Natural killer cell (primary cell): ENCODE measurements at regions not wholly inside any gene's neighbourhood (a gene's known extent, or its start where the extent isn't known, plus 50 kb on each side); places are given as distances from the start of the nearest gene placed in this dataset.

Experiments
- ATAC-seq, 3 donors: fragments of 150-1000 bp in 2 of 3; fragments of 200-7000 bp in 1 of 3; cut with Tn5 transposase; 1 replicate in 1 of 3; 2 replicates in 2 of 3; pipeline ENCODE4 v1.10.0; 2021; ENCODE audit warnings: mild to moderate bottlenecking in 2 of 3, moderate library complexity in 2 of 3
- DNase-seq, 2 donors: peaks; one replicate each; pipeline versions ENCODE4 v3.0.0 to v3.0.0-alpha.2; 2013 to 2021; ENCODE audit warnings: mixed read lengths in 1 of 2
- H3K27ac ChIP-seq: one replicate; pipeline ENCODE4 v1.5.1; 2013; ENCODE audit warnings: mild to moderate bottlenecking, low read length
- H3K27me3 ChIP-seq: one replicate; pipeline ENCODE4 v1.6.1; 2013; ENCODE audit warnings: low read length; ENCODE audit not compliant: control insufficient read depth, insufficient read depth
- H3K36me3 ChIP-seq: one replicate; pipeline ENCODE4 v1.6.1; 2013; ENCODE audit warnings: low read length; ENCODE audit not compliant: control insufficient read depth, insufficient read depth
- H3K4me1 ChIP-seq: one replicate; pipeline ENCODE4 v1.6.1; 2013; ENCODE audit warnings: low read length; ENCODE audit not compliant: control insufficient read depth, insufficient read depth
- H3K4me3 ChIP-seq: one replicate; pipeline ENCODE4 v1.5.1; 2013; ENCODE audit warnings: low read length
- H3K9me3 ChIP-seq: one replicate; pipeline ENCODE4 v1.6.1; 2013; ENCODE audit warnings: low read length; ENCODE audit not compliant: control insufficient read depth, insufficient read depth
- H3K27ac Mint-ChIP-seq, 2 donors: one replicate each; pipeline ENCODE4 v1.8.0; 2022; ENCODE audit warnings: mild to moderate bottlenecking in 2 of 2, mixed read lengths in 2 of 2, moderate library complexity in 1 of 2
- H3K27me3 Mint-ChIP-seq, 2 donors: one replicate each; pipeline ENCODE4 v1.8.0; 2022; ENCODE audit warnings: low read depth in 2 of 2, mixed read lengths in 2 of 2
- H3K36me3 Mint-ChIP-seq: one replicate; pipeline ENCODE4 v1.8.0; 2022; ENCODE audit warnings: mixed read lengths
- H3K4me1 Mint-ChIP-seq, 2 donors: one replicate each; pipeline ENCODE4 v1.8.0; 2022; ENCODE audit warnings: mixed read lengths in 2 of 2
- H3K4me3 Mint-ChIP-seq: one replicate; pipeline ENCODE4 v1.8.0; 2022; ENCODE audit warnings: mild to moderate bottlenecking, moderate library complexity, mixed read lengths
- H3K9me3 Mint-ChIP-seq, 2 donors: one replicate each; pipeline ENCODE4 v1.8.0; 2022; ENCODE audit warnings: mixed read lengths in 2 of 2
- WGBS: methylation state at CpG from one replicate; pipeline ENCODE4 v1.1.7; 2013; ENCODE audit warnings: missing lambda C conversion rate; ENCODE audit not compliant: insufficient coverage; 5-methylcytosine and 5-hydroxymethylcytosine counted together
- intact Hi-C: fragments of 100-400 bp; cut with micrococcal nuclease; formaldehyde crosslinking; loops from one replicate; pipeline ENCODE4 v1.14.2; 2022
- TF ChIP-seq, protein P1 (sequence below): fragments of 200-600 bp; IDR thresholded peaks from one replicate; pipeline ENCODE4 v1.8.0; 2022; ENCODE audit warnings: antibody characterized with exemption

DNA sequence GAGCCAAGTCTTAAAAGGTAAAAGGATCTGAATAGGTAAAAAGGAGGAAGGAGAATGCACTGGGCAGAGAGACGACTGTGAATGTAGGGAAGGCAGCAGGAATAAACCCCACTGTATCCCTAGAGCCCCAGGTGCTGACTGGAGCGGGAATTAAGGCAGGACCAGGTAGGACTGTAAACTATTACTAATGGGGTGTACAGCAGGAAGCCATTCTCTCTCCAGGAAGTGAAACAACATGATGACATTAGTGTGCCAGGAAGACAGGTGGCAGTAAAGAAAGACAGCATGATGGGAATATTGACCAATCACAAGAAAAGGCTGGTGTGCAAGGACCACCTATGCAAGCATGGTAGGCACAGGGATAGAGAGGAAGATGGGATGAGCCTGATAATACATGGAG is 433.0 kb downstream of the DNAH5 start:
- H3K9me3 Mint-ChIP-seq: peaks cover 8 to 9% of the 10 kb centered on the region in 2 donors
- no peaks in the 10 kb centered on the region for H3K4me1 Mint-ChIP-seq
- Histone ChIP-seq H3K27me3 (no peaks in the 10 kb centered on the region), H3K4me1 (no peaks in the 10 kb centered on the region), H3K4me3 (no peak overlapping the region), H3K9me3 (no peaks in the 10 kb centered on the region), H3K27ac (no peak overlapping the region), H3K36me3 (no peaks in the 10 kb centered on the region)
- H3K27ac Mint-ChIP-seq: no peak overlapping the region
- H3K4me3 Mint-ChIP-seq: no peak overlapping the region
- ATAC-seq: no peak
- H3K27me3 Mint-ChIP-seq: no peaks in the 10 kb centered on the region
- DNase-seq: no peak
- TF ChIP-seq, protein P1, sequence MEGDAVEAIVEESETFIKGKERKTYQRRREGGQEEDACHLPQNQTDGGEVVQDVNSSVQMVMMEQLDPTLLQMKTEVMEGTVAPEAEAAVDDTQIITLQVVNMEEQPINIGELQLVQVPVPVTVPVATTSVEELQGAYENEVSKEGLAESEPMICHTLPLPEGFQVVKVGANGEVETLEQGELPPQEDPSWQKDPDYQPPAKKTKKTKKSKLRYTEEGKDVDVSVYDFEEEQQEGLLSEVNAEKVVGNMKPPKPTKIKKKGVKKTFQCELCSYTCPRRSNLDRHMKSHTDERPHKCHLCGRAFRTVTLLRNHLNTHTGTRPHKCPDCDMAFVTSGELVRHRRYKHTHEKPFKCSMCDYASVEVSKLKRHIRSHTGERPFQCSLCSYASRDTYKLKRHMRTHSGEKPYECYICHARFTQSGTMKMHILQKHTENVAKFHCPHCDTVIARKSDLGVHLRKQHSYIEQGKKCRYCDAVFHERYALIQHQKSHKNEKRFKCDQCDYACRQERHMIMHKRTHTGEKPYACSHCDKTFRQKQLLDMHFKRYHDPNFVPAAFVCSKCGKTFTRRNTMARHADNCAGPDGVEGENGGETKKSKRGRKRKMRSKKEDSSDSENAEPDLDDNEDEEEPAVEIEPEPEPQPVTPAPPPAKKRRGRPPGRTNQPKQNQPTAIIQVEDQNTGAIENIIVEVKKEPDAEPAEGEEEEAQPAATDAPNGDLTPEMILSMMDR: no peak
- no peaks in the 10 kb centered on the region for H3K36me3 Mint-ChIP-seq
- intact Hi-C loops: no loop called here
- 65% methylated on average over 2 of the region's 2 CpGs for WGBS

DNA sequence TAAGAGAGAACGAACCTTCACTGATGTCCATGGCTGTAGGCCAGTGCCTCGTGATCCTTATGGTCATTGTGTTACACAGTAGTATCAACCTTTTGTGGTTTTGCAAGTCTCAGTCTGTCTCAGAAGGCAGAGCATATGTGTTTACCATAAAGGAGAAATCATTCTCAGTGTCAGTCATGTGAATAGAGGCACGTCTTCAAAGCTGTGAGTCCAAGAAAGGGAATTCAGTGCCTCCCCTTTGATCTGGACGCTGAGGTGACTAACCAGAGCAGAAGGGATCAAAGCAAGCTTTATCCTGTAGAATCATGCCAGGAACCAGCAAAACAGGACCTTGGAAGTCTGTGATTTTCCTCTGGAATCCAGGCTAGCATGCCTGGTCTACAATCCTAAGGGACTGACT is 433.9 kb downstream of the DNAH5 start:
- DNase-seq: no peak
- no peaks in the 10 kb centered on the region for H3K27me3 ChIP-seq
- Mint-ChIP-seq H3K9me3 (peaks cover 9 to 14% of the 10 kb centered on the region in 2 donors), H3K27ac (no peak overlapping the region), H3K4me3 (no peak overlapping the region), H3K36me3 (no peaks in the 10 kb centered on the region), H3K4me1 (no peaks in the 10 kb centered on the region), H3K27me3 (no peaks in the 10 kb centered on the region)
- TF ChIP-seq, protein P1: no peak
- WGBS: 75% methylated on average over 4 of the region's 4 CpGs
- H3K27ac ChIP-seq: no peak overlapping the region
- no peaks in the 10 kb centered on the region for H3K9me3 ChIP-seq
- H3K4me3 ChIP-seq: no peak overlapping the region
- no peaks in the 10 kb centered on the region for H3K4me1 ChIP-seq
- no peaks in the 10 kb centered on the region for H3K36me3 ChIP-seq
- no peak for ATAC-seq
- intact Hi-C loops: no loop called here

DNA sequence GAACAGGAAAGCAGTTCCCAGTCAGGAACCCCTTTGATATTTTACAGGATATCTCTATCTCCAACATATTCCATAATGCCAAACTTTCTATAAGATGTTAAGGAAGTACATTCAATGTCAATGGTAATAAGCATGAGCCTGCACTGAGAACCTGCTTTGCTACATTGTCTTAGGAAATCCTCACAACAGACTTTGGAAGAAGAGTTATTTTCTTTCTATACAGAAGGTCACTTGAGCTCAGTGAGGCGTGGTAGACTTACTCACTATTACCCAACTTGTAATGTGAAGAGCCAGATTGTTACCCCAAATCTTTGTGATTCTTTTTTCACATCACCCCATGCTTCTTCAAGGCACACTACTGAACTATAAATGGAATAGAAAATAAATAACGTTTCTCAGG is 435.9 kb downstream of the DNAH5 start:
- TF ChIP-seq, protein P1: no peak
- Mint-ChIP-seq H3K27me3 (no peaks in the 10 kb centered on the region), H3K4me1 (no peaks in the 10 kb centered on the region), H3K36me3 (no peaks in the 10 kb centered on the region), H3K4me3 (no peak overlapping the region), H3K9me3 (peaks cover 9 to 12% of the 10 kb centered on the region in 2 donors), H3K27ac (no peak overlapping the region)
- ATAC-seq (no peak), DNase-seq (no peak)
- Histone ChIP-seq H3K9me3 (no peaks in the 10 kb centered on the region), H3K36me3 (no peaks in the 10 kb centered on the region), H3K4me1 (no peaks in the 10 kb centered on the region), H3K27me3 (no peaks in the 10 kb centered on the region), H3K27ac (no peak overlapping the region), H3K4me3 (no peak overlapping the region)
- intact Hi-C loops: no loop called here
- WGBS: no CpG with 5 or more reads among the region's 2 CpGs

DNA sequence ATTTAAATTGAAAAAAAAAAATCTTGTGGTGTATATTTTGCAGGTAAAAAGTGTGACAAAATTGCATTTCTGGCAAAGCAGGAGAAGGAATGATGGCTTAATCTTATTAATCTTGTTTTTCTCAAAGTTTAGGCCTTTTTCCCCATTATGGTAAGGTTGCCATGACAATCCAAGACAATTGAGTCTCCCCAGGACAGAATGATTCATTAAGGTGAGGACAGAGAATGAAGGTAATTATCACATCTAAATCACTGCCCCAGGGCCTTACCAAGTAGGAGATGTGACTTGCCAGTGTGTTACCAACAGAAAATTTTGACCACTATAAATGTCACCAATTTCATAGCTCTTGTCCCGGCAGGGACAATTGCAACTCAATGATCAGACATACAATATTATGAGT is 439.2 kb downstream of the DNAH5 start:
- no CpG with 5 or more reads among the region's 1 CpG for WGBS
- Histone ChIP-seq H3K9me3 (peaks cover 3% of the 10 kb centered on the region), H3K27ac (no peak overlapping the region), H3K27me3 (no peaks in the 10 kb centered on the region), H3K4me3 (no peak overlapping the region), H3K36me3 (no peaks in the 10 kb centered on the region), H3K4me1 (no peaks in the 10 kb centered on the region)
- H3K4me1 Mint-ChIP-seq: no peaks in the 10 kb centered on the region
- ATAC-seq: no peak
- H3K9me3 Mint-ChIP-seq: peaks cover 10 to 12% of the 10 kb centered on the region in 2 donors
- TF ChIP-seq, protein P1: no peak
- H3K27me3 Mint-ChIP-seq: no peaks in the 10 kb centered on the region
- DNase-seq: no peak
- no peak overlapping the region for H3K27ac Mint-ChIP-seq
- intact Hi-C loops: no loop called here
- no peaks in the 10 kb centered on the region for H3K36me3 Mint-ChIP-seq
- no peak overlapping the region for H3K4me3 Mint-ChIP-seq
